MM.1S (cell line): ENCODE measurements at regions not wholly inside any gene's neighbourhood (a gene's known extent, or its start where the extent isn't known, plus 50 kb on each side); places are given as distances from the start of the nearest gene placed in this dataset.

Experiments
- CTCF ChIP-seq: fragments of 300-600 bp; sonication (generic); IDR thresholded peaks from 2 replicates; pipeline ENCODE4 v1.5.1; 2016; ENCODE audit warnings: antibody characterized with exemption, low read length, mixed read lengths
- EZH2 ChIP-seq: fragments of 300-600 bp; sonication (generic); optimal IDR thresholded peaks from 2 replicates; pipeline ENCODE3; 2017; ENCODE audit warnings: low read depth, mild to moderate bottlenecking, antibody characterized with exemption, low read length, mixed read lengths
- EZH2phosphoT487 ChIP-seq: fragments of 300-600 bp; sonication (generic); IDR thresholded peaks from 2 replicates; pipeline ENCODE4 v1.6.1; 2018; ENCODE audit warnings: antibody characterized with exemption, low read length

- no peak for TF ChIP-seq CTCF
- TF ChIP-seq EZH2, result no peak
- no peak for TF ChIP-seq EZH2phosphoT487
These were observed 76.1 kb upstream of the GAP43 start for GRCh38 chr3:115547207-115547606.
